Nephron (organoid): ENCODE measurements at regions not wholly inside any gene's neighbourhood (a gene's known extent, or its start where the extent isn't known, plus 50 kb on each side); places are given as distances from the start of the nearest gene placed in this dataset.

Source experiments
- H3K27ac Mint-ChIP-seq, 3 experiments: 2 replicates each; pipeline ENCODE4 v1.8.0; 2020; ENCODE audit warnings: mixed read lengths in 3 of 3, mild to moderate bottlenecking in 2 of 3, moderate library complexity in 1 of 3
- H3K27me3 Mint-ChIP-seq: 2 replicates; pipeline ENCODE4 v1.8.0; 2021; ENCODE audit warnings: low read depth, mild to moderate bottlenecking, moderate library complexity, mixed read lengths
- H3K36me3 Mint-ChIP-seq: 2 replicates; pipeline ENCODE4 v1.8.0; 2020; ENCODE audit warnings: low read depth, mixed read lengths
- H3K4me1 Mint-ChIP-seq: 2 replicates; pipeline ENCODE4 v1.8.0; 2020; ENCODE audit warnings: mixed read lengths
- H3K4me3 Mint-ChIP-seq, 3 experiments: 2 replicates each; pipeline ENCODE4 v1.8.0; 2020; ENCODE audit warnings: mild to moderate bottlenecking in 3 of 3, mixed read lengths in 3 of 3, moderate library complexity in 2 of 3
- H3K9me3 Mint-ChIP-seq: 2 replicates; pipeline ENCODE4 v1.8.0; 2020; ENCODE audit warnings: mixed read lengths
- CTCF ChIP-seq, 3 experiments: fragments of 200-600 bp; sonication (generic); IDR thresholded peaks; one replicate each; pipeline ENCODE4 v1.5.0; 2021; ENCODE audit warnings: antibody characterized with exemption in 3 of 3; ENCODE audit not compliant: unreplicated experiment in 3 of 3

GRCh38 chr18:59966913-59967312 lies 67.1 kb downstream of the PMAIP1 start:
- no peak overlapping the region for H3K4me3 Mint-ChIP-seq
- no peak overlapping the region for H3K27ac Mint-ChIP-seq
- peaks cover 9% of the 10 kb centered on the region for H3K27me3 Mint-ChIP-seq
- no peaks in the 10 kb centered on the region for H3K36me3 Mint-ChIP-seq
- H3K4me1 Mint-ChIP-seq = peaks cover under 1% of the 10 kb centered on the region
- TF ChIP-seq CTCF (IDR thresholded peaks at IDR 0.05; ENCODE audit: unreplicated experiment in 3 of 3) = no peak
- H3K9me3 Mint-ChIP-seq = peaks cover 7% of the 10 kb centered on the region

- Mint-ChIP-seq H3K36me3 (no peaks in the 10 kb centered on the region), H3K9me3 (peaks cover 5% of the 10 kb centered on the region), H3K27ac (no peak overlapping the region), H3K4me3 (no peak overlapping the region), H3K27me3 (peaks cover 11% of the 10 kb centered on the region), H3K4me1 (peaks cover 2% of the 10 kb centered on the region)
- TF ChIP-seq CTCF (IDR thresholded peaks at IDR 0.05; ENCODE audit: unreplicated experiment in 3 of 3) = no peak
Measured at GRCh38 chr18:59963229-59963628, 63.4 kb downstream of the PMAIP1 start.

- Mint-ChIP-seq H3K27ac (no peak overlapping the region), H3K4me3 (no peak overlapping the region), H3K4me1 (peaks cover 17% of the 10 kb centered on the region), H3K9me3 (peaks cover 2% of the 10 kb centered on the region), H3K27me3 (peaks cover 14% of the 10 kb centered on the region), H3K36me3 (no peaks in the 10 kb centered on the region)
- TF ChIP-seq CTCF (IDR thresholded peaks at IDR 0.05; ENCODE audit: unreplicated experiment in 3 of 3) = no peak
Measured at GRCh38 chr18:59961070-59961469, 61.3 kb downstream of the PMAIP1 start.

GRCh38 chr18:59960272-59960671 lies 60.5 kb downstream of the PMAIP1 start:
- Mint-ChIP-seq H3K9me3 (peaks cover 2% of the 10 kb centered on the region), H3K27ac (no peak overlapping the region), H3K27me3 (peaks cover 15% of the 10 kb centered on the region), H3K36me3 (no peaks in the 10 kb centered on the region), H3K4me1 (peaks cover 19% of the 10 kb centered on the region), H3K4me3 (no peak overlapping the region)
- TF ChIP-seq CTCF (IDR thresholded peaks at IDR 0.05; ENCODE audit: unreplicated experiment in 3 of 3) = no peak

- TF ChIP-seq CTCF (IDR thresholded peaks at IDR 0.05; ENCODE audit: unreplicated experiment in 3 of 3) = no peak
- peaks cover 2% of the 10 kb centered on the region for H3K9me3 Mint-ChIP-seq
- H3K4me3 Mint-ChIP-seq = no peak overlapping the region
- H3K4me1 Mint-ChIP-seq = peaks cover 19% of the 10 kb centered on the region
- no peak overlapping the region for H3K27ac Mint-ChIP-seq
- no peaks in the 10 kb centered on the region for H3K36me3 Mint-ChIP-seq
- peaks cover 13% of the 10 kb centered on the region for H3K27me3 Mint-ChIP-seq
Measured at GRCh38 chr18:59959606-59960005, 59.8 kb downstream of the PMAIP1 start.

GRCh38 chr18:59959073-59959472 lies 59.3 kb downstream of the PMAIP1 start:
- Mint-ChIP-seq H3K36me3 (no peaks in the 10 kb centered on the region), H3K27ac (no peak overlapping the region), H3K4me3 (no peak overlapping the region), H3K4me1 (peaks cover 19% of the 10 kb centered on the region), H3K27me3 (peaks cover 11% of the 10 kb centered on the region), H3K9me3 (peaks cover 2% of the 10 kb centered on the region)
- TF ChIP-seq CTCF (IDR thresholded peaks at IDR 0.05; ENCODE audit: unreplicated experiment in 3 of 3) = no peak
